A673 (cell line): ENCODE measurements at regions not wholly inside any gene's neighbourhood (a gene's known extent, or its start where the extent isn't known, plus 50 kb on each side); places are given as distances from the start of the nearest gene placed in this dataset.

ENCODE experiments used
- EZH2 ChIP-seq: fragments of 200-600 bp; sonication (generic); IDR thresholded peaks from 2 replicates; pipeline ENCODE4 v1.6.1; 2017; ENCODE audit warnings: borderline replicate concordance, low read depth, mild to moderate bottlenecking, mixed read lengths, antibody characterized with exemption, low read length; ENCODE audit not compliant: poor library complexity, severe bottlenecking
- TF ChIP-seq, protein P1 (sequence below): fragments of 300-800, 200-600 bp; sonication (generic); conservative IDR thresholded peaks from 2 replicates; pipeline ENCODE4 v1.5.1; 2017; ENCODE audit warnings: low read depth, mild to moderate bottlenecking, antibody characterized with exemption, low read length, moderate library complexity, mixed read lengths

- TF ChIP-seq, protein P1, sequence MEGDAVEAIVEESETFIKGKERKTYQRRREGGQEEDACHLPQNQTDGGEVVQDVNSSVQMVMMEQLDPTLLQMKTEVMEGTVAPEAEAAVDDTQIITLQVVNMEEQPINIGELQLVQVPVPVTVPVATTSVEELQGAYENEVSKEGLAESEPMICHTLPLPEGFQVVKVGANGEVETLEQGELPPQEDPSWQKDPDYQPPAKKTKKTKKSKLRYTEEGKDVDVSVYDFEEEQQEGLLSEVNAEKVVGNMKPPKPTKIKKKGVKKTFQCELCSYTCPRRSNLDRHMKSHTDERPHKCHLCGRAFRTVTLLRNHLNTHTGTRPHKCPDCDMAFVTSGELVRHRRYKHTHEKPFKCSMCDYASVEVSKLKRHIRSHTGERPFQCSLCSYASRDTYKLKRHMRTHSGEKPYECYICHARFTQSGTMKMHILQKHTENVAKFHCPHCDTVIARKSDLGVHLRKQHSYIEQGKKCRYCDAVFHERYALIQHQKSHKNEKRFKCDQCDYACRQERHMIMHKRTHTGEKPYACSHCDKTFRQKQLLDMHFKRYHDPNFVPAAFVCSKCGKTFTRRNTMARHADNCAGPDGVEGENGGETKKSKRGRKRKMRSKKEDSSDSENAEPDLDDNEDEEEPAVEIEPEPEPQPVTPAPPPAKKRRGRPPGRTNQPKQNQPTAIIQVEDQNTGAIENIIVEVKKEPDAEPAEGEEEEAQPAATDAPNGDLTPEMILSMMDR, result no peak
- TF ChIP-seq EZH2, result no peak
Observed at GRCh38 chr15:26314577-26314976, 451.4 kb upstream of the ATP10A start.
